Tibial artery (tissue), 4 donors: ENCODE measurements at regions not wholly inside any gene's neighbourhood (a gene's known extent, or its start where the extent isn't known, plus 50 kb on each side); places are given as distances from the start of the nearest gene placed in this dataset.

ENCODE experiments used
- DNase-seq, 2 donors: peaks; one replicate each; pipeline ENCODE4 v3.0.0-alpha.2; 2019
- H3K27ac ChIP-seq, 2 donors: fragments of 200-600 bp; sonication (generic) in 1 of 2; 1 replicate in 1 of 2; 2 replicates in 1 of 2; pipeline ENCODE4 v1.5.1; 2018 to 2019; ENCODE audit warnings: mild to moderate bottlenecking in 1 of 2
- H3K27me3 ChIP-seq, 2 donors: fragments of 200-600 bp; sonication (generic) in 1 of 2; one replicate each; pipeline versions ENCODE4 v1.5.1 to v1.6.0; 2016 to 2019
- H3K36me3 ChIP-seq, 3 donors: fragments of 200-600 bp; sonication (generic) in 2 of 3; one replicate each; pipeline ENCODE4 v1.5.1; 2016 to 2019; ENCODE audit warnings: mild to moderate bottlenecking in 2 of 3
- H3K4me1 ChIP-seq, 4 donors: fragments of 200-600 bp; sonication (generic) in 2 of 4; 1 replicate in 3 of 4; 2 replicates in 1 of 4; pipeline ENCODE4 v1.5.1; 2016 to 2019
- H3K4me3 ChIP-seq, 2 donors: fragments of 200-600 bp; sonication (generic) in 1 of 2; 1 replicate in 1 of 2; 2 replicates in 1 of 2; pipeline ENCODE4 v1.5.1; 2018 to 2019; ENCODE audit warnings: mild to moderate bottlenecking in 2 of 2
- H3K9me3 ChIP-seq, 3 donors: fragments of 200-600 bp; sonication (generic) in 1 of 3; one replicate each; pipeline ENCODE4 v1.5.1; 2016 to 2019
- intact Hi-C: fragments of 100-400 bp; cut with DNase I; formaldehyde crosslinking; loops from one replicate; pipeline ENCODE4 v1.15.0; 2023; ENCODE audit warnings: low total_unique reads
- TF ChIP-seq, protein P1 (sequence below), 2 experiments: fragments of 200-600 bp in 1 of 2; fragments of 450-650 bp in 1 of 2; IDR thresholded peaks; one replicate each; pipeline ENCODE4 v1.5.1; 2017 to 2019; ENCODE audit warnings: antibody characterized with exemption in 2 of 2, mild to moderate bottlenecking in 1 of 2, moderate library complexity in 1 of 2

DNA sequence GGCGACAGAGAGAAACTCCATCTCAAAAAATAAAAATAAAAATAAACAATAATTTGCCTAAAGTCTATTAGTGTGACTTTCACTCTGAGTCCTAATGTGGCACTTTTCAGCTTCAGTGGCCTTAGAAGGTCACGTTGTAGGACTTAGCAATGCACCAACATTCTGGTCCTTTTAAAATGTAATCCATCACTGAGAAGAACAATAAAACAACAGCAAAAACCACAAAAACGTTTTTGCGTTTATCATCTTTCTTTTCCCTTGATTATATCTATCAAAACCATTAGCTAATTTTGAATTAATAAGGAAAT is 190.1 kb upstream of the ZNF608 start:
- no peak for DNase-seq
- H3K27ac ChIP-seq: no peak overlapping the region
- H3K36me3 ChIP-seq: no peaks in the 10 kb centered on the region
- H3K27me3 ChIP-seq: no peaks in the 10 kb centered on the region
- no peak overlapping the region for H3K4me3 ChIP-seq
- no peaks in the 10 kb centered on the region for H3K9me3 ChIP-seq
- intact Hi-C loops: no loop called here
- TF ChIP-seq, protein P1, sequence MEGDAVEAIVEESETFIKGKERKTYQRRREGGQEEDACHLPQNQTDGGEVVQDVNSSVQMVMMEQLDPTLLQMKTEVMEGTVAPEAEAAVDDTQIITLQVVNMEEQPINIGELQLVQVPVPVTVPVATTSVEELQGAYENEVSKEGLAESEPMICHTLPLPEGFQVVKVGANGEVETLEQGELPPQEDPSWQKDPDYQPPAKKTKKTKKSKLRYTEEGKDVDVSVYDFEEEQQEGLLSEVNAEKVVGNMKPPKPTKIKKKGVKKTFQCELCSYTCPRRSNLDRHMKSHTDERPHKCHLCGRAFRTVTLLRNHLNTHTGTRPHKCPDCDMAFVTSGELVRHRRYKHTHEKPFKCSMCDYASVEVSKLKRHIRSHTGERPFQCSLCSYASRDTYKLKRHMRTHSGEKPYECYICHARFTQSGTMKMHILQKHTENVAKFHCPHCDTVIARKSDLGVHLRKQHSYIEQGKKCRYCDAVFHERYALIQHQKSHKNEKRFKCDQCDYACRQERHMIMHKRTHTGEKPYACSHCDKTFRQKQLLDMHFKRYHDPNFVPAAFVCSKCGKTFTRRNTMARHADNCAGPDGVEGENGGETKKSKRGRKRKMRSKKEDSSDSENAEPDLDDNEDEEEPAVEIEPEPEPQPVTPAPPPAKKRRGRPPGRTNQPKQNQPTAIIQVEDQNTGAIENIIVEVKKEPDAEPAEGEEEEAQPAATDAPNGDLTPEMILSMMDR (IDR thresholded peaks at IDR 0.05): no peak
- H3K4me1 ChIP-seq: peaks cover 0 to 9% (median 6%) of the 10 kb centered on the region in 4 donors

DNA sequence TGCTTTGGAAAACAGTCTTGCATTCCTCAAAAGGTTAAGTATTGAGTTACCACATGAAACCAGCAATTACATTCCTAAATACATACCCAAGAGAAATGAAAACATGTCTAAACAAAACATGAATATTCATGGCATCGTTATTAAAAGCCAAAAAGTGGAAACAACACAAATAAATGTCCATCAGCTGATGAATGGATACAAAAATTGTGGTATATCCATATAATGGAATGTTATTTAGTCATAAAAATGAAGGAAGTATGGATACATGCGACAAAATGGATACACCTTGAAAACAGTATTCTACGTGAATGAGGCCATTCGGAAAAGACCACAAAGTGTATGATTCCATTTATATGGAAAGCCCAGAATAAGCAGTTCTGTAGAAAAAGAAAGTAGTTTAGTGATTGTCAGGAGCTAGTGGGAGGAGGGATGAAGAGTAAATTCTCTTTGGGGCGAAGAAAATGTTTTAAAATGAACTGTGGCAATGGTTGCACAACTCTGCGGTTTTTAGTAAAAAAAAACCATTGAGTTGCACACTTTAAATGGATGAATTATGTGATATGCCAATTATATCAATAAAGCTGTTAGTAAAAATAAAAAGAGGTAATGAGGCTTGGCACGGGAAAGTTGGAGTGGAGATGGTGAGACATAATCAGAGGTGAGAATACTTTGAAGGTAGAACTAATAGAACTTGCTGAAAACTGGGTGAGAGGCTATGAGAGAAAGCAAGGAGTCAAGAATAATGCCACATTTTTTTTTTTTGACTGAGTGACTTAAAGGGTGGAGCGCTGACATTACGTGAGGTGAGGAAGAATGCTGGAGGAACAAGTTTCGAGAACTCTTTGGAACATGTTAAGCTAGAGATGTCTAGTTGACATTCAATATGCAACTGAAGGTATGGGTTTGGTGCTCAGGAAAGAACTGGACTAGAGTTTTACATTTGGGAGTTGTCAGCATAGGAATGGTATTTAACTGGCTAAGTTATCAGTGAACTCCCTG is 194.9 kb upstream of the ZNF608 start:
- Histone ChIP-seq H3K4me3 (no peak overlapping the region), H3K27ac (no peak overlapping the region), H3K27me3 (no peaks in the 10 kb centered on the region), H3K36me3 (no peaks in the 10 kb centered on the region), H3K4me1 (no peaks in the 10 kb centered on the region), H3K9me3 (no peaks in the 10 kb centered on the region)
- intact Hi-C loops: no loop called here
- TF ChIP-seq, protein P1 (IDR thresholded peaks at IDR 0.05): no peak
- DNase-seq: no peak

DNA sequence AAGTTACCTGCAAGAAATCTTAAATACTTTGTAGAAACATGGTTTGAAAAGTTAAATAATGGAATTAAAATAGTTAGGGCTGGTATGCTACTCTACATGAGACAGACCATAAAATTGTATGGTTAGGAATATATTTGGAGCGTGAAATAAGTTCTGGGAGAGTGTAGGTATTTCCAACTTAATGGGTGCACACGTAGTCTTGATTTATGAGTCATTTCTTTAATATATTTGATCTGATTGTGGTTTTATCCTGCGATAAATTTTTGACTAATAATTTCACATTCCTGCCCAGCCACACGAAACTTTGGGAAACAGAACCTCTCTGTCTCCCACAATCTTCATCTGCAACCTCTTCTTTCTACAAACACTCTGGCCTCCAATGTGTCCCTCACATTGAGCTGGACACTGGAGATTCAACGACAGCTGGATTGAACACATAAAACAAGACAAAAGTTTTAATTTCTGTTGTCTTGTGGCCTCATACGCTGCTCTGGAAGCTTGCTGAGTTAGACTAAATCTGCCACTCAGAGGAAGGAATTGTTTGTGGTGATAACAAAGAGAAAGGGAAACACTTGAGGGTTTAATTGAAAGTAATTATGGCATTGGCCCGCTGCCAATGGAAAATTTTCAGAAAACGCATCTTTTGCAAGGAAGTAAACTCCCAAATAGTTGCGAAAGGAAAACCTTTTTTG is 201.8 kb upstream of the ZNF608 start:
- intact Hi-C loops: no loop called here

GRCh38 chr5:124948754-124949275 is 202.4 kb upstream of the ZNF608 start:
- Histone ChIP-seq H3K9me3 (no peaks in the 10 kb centered on the region), H3K4me3 (no peak overlapping the region), H3K27ac (peak overlapping the region; percentile 23 to 51), H3K36me3 (no peaks in the 10 kb centered on the region), H3K4me1 (peaks cover 0 to 58% (median 16%) of the 10 kb centered on the region in 4 donors), H3K27me3 (no peaks in the 10 kb centered on the region)
- TF ChIP-seq, protein P1 (IDR thresholded peaks at IDR 0.05): no peak
- DNase-seq: no peak
- intact Hi-C loops: no loop called here

More for the DNA sequence above, 201.8 kb upstream of the ZNF608 start:
- Histone ChIP-seq H3K4me1 (peaks cover 0 to 52% (median 14%) of the 10 kb centered on the region in 4 donors), H3K27ac (peak overlapping the region in 1 of 2 donors; percentile 51), H3K4me3 (no peak overlapping the region), H3K36me3 (no peaks in the 10 kb centered on the region), H3K27me3 (no peaks in the 10 kb centered on the region), H3K9me3 (no peaks in the 10 kb centered on the region)
- DNase-seq: no peak
- TF ChIP-seq, protein P1 (IDR thresholded peaks at IDR 0.05): no peak

GRCh38 chr5:124949862-124950261 is 203.4 kb upstream of the ZNF608 start:
- no peaks in the 10 kb centered on the region for H3K27me3 ChIP-seq
- DNase-seq: peak; percentile 27 to 72
- peaks cover 0 to 65% (median 16%) of the 10 kb centered on the region in 4 donors for H3K4me1 ChIP-seq
- no peaks in the 10 kb centered on the region for H3K36me3 ChIP-seq
- H3K9me3 ChIP-seq: no peaks in the 10 kb centered on the region
- TF ChIP-seq, protein P1 (IDR thresholded peaks at IDR 0.05): no peak
- intact Hi-C loops: no loop called here
- H3K27ac ChIP-seq: peak overlapping the region; percentile 23 to 51
- no peak overlapping the region for H3K4me3 ChIP-seq
